A549 (cell line): ENCODE measurements at regions not wholly inside any gene's neighbourhood (a gene's known extent, or its start where the extent isn't known, plus 50 kb on each side); places are given as distances from the start of the nearest gene placed in this dataset.

Experiments used
- ATAC-seq, 2 experiments: fragments of 200-7000 bp in 1 of 2; fragments of >200 bp in 1 of 2; cut with Nextera tagmentation in 1 of 2; cut with Tn5 transposase in 1 of 2; 3 replicates each; pipeline versions ENCODE4 v1.8.0 to v1.9.1; 2018 to 2020; ENCODE audit warnings: mild to moderate bottlenecking in 1 of 2, moderate library complexity in 1 of 2
- CTCF ChIA-PET: fragments of 300-600 bp; sonication (Branson Sonifier 250); formaldehyde crosslinking; extraction: SDS; loops from one replicate; lab custom pipeline; 2021; ENCODE audit warnings: antibody characterized with exemption, inconsistent platforms; lab: Yijun Ruan, JAX
- POLR2A ChIA-PET: fragments of 350-600 bp; formaldehyde crosslinking; extraction: SDS; loops from one replicate; lab custom pipeline; 2021; ENCODE audit warnings: antibody characterized with exemption, inconsistent platforms; lab: Yijun Ruan, JAX
- DNase-seq, 2 experiments: peaks; one replicate each; pipeline versions ENCODE4 v3.0.0 to v3.0.0-alpha.2; 2011 to 2016; ENCODE audit warnings: low read depth in 1 of 2, low spot score in 1 of 2
- FAIRE-seq: peaks from 2 replicates; lab custom pipeline; 2011; peaks lifted over from hg19 to GRCh38; lab: Jason Lieb, UNC
- H3K27ac ChIP-seq, 2 experiments: fragments of >200 bp; sonication (Bioruptor Twin); formaldehyde crosslinking; 3 replicates each; pipeline ENCODE4 v1.5.1; 2016 to 2017
- H3K4me1 ChIP-seq: fragments of >200 bp; sonication (Bioruptor Twin); formaldehyde crosslinking; 3 replicates; pipeline ENCODE4 v1.6.1; 2016
- H3K4me2 ChIP-seq: fragments of >200 bp; sonication (Bioruptor Twin); formaldehyde crosslinking; 3 replicates; pipeline ENCODE4 v1.6.1; 2016
- H3K4me3 ChIP-seq: fragments of >200 bp; sonication (Bioruptor Twin); formaldehyde crosslinking; 3 replicates; pipeline ENCODE4 v1.5.1; 2016
- H3K9me3 ChIP-seq: fragments of >200 bp; sonication (Bioruptor Twin); formaldehyde crosslinking; 3 replicates; pipeline ENCODE4 v1.6.1; 2016
- CHD2 ChIP-seq: fragments of 150-350 bp; IDR thresholded peaks from 2 replicates; pipeline ENCODE4 v1.6.1; 2014; ENCODE audit warnings: low read length; ENCODE audit not compliant: partially characterized antibody
- CTCF ChIP-seq: fragments of >200 bp; sonication (Bioruptor Twin); formaldehyde crosslinking; IDR thresholded peaks from 3 replicates; pipeline ENCODE4 v1.5.1; 2016
- EP300 ChIP-seq, 2 experiments: fragments of >200 bp; sonication (Bioruptor Twin); formaldehyde crosslinking; IDR thresholded peaks; 2 replicates in 1 of 2; 3 replicates in 1 of 2; pipeline ENCODE4 v1.6.1; 2016 to 2017
- FOSB ChIP-seq: fragments of 250-450 bp; sonication (Bioruptor Pico); IDR thresholded peaks from 2 replicates; pipeline ENCODE4 v1.5.0; 2020; ENCODE audit warnings: mild to moderate bottlenecking, moderate library complexity
- FOXS1 ChIP-seq: fragments of 250-450 bp; sonication (Bioruptor Pico); IDR thresholded peaks from 2 replicates; pipeline ENCODE4 v1.5.0; 2020; ENCODE audit warnings: mild to moderate bottlenecking, moderate library complexity
- GATA3 ChIP-seq: IDR thresholded peaks from 2 replicates; pipeline ENCODE4 v1.6.1; 2012; ENCODE audit warnings: borderline replicate concordance
- HDAC2 ChIP-seq: fragments of 200-600 bp; sonication (generic); IDR thresholded peaks from 2 replicates; pipeline ENCODE4 v1.6.1; 2016
- HMGXB4 ChIP-seq: fragments of 250-450 bp; sonication (Bioruptor Pico); IDR thresholded peaks from 2 replicates; pipeline ENCODE4 v1.5.0; 2021; ENCODE audit warnings: mild to moderate bottlenecking, moderate library complexity, borderline replicate concordance
- HOXA7 ChIP-seq: fragments of 250-450 bp; sonication (Bioruptor Pico); IDR thresholded peaks from 2 replicates; pipeline ENCODE4 v1.5.0; 2020; ENCODE audit warnings: mild to moderate bottlenecking, moderate library complexity
- RAD21 ChIP-seq, 2 experiments: fragments of >200 bp in 1 of 2; sonication (Bioruptor Twin) in 1 of 2; formaldehyde crosslinking in 1 of 2; IDR thresholded peaks in 1 of 2; conservative IDR thresholded peaks in 1 of 2; 2 replicates in 1 of 2; 3 replicates in 1 of 2; pipeline ENCODE4 v1.6.1; 2012 to 2018; ENCODE audit warnings: inconsistent platforms in 1 of 2
- RFX5 ChIP-seq: fragments of 450-650 bp; IDR thresholded peaks from 2 replicates; pipeline ENCODE4 v1.7.1; 2014; ENCODE audit warnings: antibody characterized with exemption, mild to moderate bottlenecking, moderate library complexity
- USF2 ChIP-seq: fragments of 450-650 bp; IDR thresholded peaks from 2 replicates; pipeline ENCODE4 v1.6.1; 2014; ENCODE audit warnings: antibody characterized with exemption
- ZC3H11A ChIP-seq: fragments of 450-650 bp; IDR thresholded peaks from 2 replicates; pipeline ENCODE4 v1.6.1; 2014; ENCODE audit warnings: antibody characterized with exemption, mild to moderate bottlenecking
- ZSCAN20 ChIP-seq: fragments of 250-450 bp; sonication (Bioruptor Pico); IDR thresholded peaks from 2 replicates; pipeline ENCODE4 v1.8.0; 2022; ENCODE audit warnings: mild to moderate bottlenecking, moderate library complexity
- WGBS: methylation state at CpG from one replicate; pipeline ENCODE4 v1.1.6; 2017; ENCODE audit errors: missing lambda C conversion rate; 5-methylcytosine and 5-hydroxymethylcytosine counted together
- TF ChIP-seq, protein P1 (sequence below): fragments of 200-600 bp; sonication (generic); IDR thresholded peaks from 2 replicates; pipeline ENCODE4 v1.6.1; 2016; ENCODE audit warnings: antibody characterized with exemption, mild to moderate bottlenecking, moderate library complexity

DNA sequence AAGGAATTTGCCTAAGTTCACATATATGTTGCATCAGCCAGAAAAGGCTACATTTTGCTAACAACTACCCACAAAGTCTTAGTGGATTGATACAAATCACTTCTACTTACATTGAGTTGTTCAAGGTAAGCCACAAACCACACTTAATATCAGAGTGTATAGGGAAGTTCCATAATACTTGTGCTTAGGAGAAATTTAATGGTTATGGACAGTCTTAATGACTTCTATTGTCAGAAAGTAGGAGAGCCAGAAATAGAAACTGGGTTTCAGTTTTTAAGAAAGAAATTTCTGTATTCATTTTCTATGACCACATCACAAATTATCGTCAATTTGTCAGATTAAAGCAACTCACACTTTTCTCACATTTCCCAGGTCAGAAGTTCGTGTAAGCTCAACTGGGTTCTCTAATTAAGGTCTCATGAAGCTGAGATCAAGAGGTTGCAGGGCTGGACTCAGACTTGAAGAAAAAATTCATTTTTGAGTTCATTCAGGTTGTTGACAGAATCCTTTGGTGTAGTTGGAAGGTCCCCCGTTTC, 695.7 kb downstream of the CDH11 start:
- 39% methylated on average over 3 of the region's 3 CpGs for WGBS
- no peak for ATAC-seq
- Histone ChIP-seq H3K27ac (no peak overlapping the region), H3K4me3 (no peak overlapping the region), H3K4me2 (no peak overlapping the region), H3K4me1 (no peaks in the 10 kb centered on the region), H3K9me3 (no peaks in the 10 kb centered on the region)
- no peak for DNase-seq
- no peak for FAIRE-seq
- TF ChIP-seq RAD21 (conservative IDR thresholded peaks at IDR 0.05 in 1 of 2, IDR thresholded peaks at IDR 0.05 in 1 of 2) = no peak
- POLR2A ChIA-PET = no interaction called here
- CTCF ChIA-PET = no interaction called here

DNA sequence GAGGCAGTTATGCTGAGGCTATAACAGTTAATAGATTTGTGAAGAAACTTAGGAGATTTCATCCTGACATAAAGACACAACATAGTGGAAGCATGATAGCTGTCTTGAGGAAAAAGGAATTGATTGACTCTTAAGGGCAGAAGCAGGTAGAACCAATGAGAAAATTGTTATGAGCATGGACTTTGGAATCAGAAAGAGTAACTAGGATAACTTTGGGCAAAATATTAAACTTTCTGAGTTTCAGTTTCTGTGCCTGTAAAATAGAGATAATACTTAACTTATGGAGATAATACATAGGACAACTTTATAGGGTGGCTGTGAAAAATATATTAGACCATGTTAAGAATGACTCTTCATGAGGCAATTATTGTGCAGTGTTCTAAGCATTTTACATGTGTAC, 696.5 kb downstream of the CDH11 start:
- CTCF ChIA-PET = no interaction called here

DNA sequence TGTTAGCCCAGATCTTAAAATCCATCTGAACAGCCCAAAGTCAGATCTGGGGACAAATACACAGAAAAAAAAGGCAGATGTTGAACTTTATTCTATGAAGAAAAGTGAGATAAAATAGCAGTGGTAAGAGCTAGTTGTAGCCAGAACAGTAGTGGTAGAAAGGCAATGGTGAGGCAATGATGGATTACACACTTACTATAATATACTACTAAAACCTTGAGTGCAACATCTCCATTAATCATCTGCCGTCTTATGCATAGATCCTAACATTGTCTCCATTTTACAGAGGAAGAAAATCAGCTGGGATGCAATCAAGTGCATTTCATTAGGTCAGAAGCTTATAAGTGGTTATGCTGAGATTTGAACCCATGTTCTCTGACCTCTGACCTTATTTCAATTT, 699.6 kb downstream of the CDH11 start:
- H3K9me3 ChIP-seq = no peaks in the 10 kb centered on the region
- ATAC-seq (no peak), DNase-seq (no peak), FAIRE-seq (no peak)
- WGBS = 33% methylated on average over 1 of the region's 1 CpG
- no peak overlapping the region for H3K27ac ChIP-seq
- H3K4me2 ChIP-seq = no peak overlapping the region
- H3K4me3 ChIP-seq = no peak overlapping the region
- POLR2A ChIA-PET = no interaction called here
- no peaks in the 10 kb centered on the region for H3K4me1 ChIP-seq
- no peak for TF ChIP-seq FOSB (CRISPR knock-in tag)
- TF ChIP-seq GATA3 = no peak
- no peak for TF ChIP-seq HOXA7 (CRISPR knock-in tag)
- TF ChIP-seq FOXS1 (CRISPR knock-in tag) = no peak
- TF ChIP-seq RFX5 = no peak
- no peak for TF ChIP-seq CHD2
- TF ChIP-seq USF2 = no peak
- no peak for TF ChIP-seq CTCF
- no peak for TF ChIP-seq HDAC2
- CTCF ChIA-PET = no interaction called here

More for the DNA sequence above, 696.5 kb downstream of the CDH11 start:
- Histone ChIP-seq H3K4me1 (no peaks in the 10 kb centered on the region), H3K4me3 (no peak overlapping the region), H3K4me2 (no peak overlapping the region), H3K27ac (no peak overlapping the region), H3K9me3 (no peaks in the 10 kb centered on the region)
- DNase-seq (no peak), ATAC-seq (no peak), FAIRE-seq (no peak)
- POLR2A ChIA-PET = no interaction called here
- no peak for TF ChIP-seq ZC3H11A
- TF ChIP-seq ZSCAN20 (CRISPR knock-in tag) = no peak
- TF ChIP-seq, protein P1, sequence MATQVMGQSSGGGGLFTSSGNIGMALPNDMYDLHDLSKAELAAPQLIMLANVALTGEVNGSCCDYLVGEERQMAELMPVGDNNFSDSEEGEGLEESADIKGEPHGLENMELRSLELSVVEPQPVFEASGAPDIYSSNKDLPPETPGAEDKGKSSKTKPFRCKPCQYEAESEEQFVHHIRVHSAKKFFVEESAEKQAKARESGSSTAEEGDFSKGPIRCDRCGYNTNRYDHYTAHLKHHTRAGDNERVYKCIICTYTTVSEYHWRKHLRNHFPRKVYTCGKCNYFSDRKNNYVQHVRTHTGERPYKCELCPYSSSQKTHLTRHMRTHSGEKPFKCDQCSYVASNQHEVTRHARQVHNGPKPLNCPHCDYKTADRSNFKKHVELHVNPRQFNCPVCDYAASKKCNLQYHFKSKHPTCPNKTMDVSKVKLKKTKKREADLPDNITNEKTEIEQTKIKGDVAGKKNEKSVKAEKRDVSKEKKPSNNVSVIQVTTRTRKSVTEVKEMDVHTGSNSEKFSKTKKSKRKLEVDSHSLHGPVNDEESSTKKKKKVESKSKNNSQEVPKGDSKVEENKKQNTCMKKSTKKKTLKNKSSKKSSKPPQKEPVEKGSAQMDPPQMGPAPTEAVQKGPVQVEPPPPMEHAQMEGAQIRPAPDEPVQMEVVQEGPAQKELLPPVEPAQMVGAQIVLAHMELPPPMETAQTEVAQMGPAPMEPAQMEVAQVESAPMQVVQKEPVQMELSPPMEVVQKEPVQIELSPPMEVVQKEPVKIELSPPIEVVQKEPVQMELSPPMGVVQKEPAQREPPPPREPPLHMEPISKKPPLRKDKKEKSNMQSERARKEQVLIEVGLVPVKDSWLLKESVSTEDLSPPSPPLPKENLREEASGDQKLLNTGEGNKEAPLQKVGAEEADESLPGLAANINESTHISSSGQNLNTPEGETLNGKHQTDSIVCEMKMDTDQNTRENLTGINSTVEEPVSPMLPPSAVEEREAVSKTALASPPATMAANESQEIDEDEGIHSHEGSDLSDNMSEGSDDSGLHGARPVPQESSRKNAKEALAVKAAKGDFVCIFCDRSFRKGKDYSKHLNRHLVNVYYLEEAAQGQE = no peak
- TF ChIP-seq EP300 (IDR thresholded peaks at IDR 0.05) = no peak
- TF ChIP-seq HDAC2 = no peak
- TF ChIP-seq USF2 = no peak
- no peak for TF ChIP-seq HMGXB4 (CRISPR knock-in tag)
